ENCODE measurements at regions not wholly inside any gene's neighbourhood (a gene's known extent, or its start where the extent isn't known, plus 50 kb on each side); places are given as distances from the start of the nearest gene placed in this dataset.

- no peak for DNase-seq
These were observed 88.0 kb upstream of the LRRC7 start for GRCh38 chr1:69479734-69480133.

- no peak for DNase-seq
These were observed 84.5 kb upstream of the LRRC7 start for GRCh38 chr1:69483246-69483645.

GRCh38 chr1:69485616-69486015, 82.1 kb upstream of the LRRC7 start:
- DNase-seq, result no peak

DNA sequence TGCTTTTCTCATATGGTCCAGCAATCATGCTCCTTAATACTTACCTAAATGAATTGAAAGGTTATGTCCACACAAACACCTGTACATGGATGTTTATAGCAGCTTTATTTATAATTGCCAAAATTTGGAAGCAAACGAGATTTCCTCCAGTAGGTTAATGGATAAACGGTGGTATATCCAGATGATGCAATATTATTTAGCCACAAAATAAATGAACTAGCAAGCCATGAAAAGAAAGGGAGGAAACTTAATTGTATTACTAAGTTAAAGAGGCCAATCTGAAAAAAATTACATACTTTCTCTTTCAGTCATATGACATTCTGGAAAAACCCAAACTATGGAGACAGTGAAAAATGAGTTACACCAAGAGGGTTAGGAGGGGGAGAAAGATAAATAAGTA, 76.3 kb upstream of the LRRC7 start:
- DNase-seq, result no peak

- no peak for DNase-seq
These were observed 75.4 kb upstream of the LRRC7 start for GRCh38 chr1:69492286-69492685.

DNA sequence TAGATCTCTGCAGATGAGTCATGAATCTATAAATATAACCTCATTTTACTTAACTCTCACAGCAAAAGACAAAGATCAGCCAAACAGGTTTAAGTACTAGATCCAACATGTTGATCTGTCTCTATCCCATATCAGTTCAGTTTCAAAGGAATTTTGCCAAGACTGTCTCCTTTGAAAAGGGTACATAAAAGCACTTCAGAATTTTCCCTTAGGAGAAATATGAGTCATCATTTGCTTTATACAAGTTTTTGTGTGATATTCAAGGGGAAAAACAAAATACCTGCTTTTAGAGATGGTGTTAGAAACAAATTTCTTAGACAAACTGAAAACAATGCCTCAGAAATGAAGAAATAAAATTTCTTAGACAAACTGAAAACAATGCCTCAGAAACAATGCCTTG, 73.5 kb upstream of the LRRC7 start:
- DNase-seq, result no peak

- DNase-seq, result no peak
These were observed 70.1 kb upstream of the LRRC7 start for GRCh38 chr1:69497441-69498221.

- no peak for DNase-seq
These were observed 69.0 kb upstream of the LRRC7 start for GRCh38 chr1:69498711-69499110.

DNA sequence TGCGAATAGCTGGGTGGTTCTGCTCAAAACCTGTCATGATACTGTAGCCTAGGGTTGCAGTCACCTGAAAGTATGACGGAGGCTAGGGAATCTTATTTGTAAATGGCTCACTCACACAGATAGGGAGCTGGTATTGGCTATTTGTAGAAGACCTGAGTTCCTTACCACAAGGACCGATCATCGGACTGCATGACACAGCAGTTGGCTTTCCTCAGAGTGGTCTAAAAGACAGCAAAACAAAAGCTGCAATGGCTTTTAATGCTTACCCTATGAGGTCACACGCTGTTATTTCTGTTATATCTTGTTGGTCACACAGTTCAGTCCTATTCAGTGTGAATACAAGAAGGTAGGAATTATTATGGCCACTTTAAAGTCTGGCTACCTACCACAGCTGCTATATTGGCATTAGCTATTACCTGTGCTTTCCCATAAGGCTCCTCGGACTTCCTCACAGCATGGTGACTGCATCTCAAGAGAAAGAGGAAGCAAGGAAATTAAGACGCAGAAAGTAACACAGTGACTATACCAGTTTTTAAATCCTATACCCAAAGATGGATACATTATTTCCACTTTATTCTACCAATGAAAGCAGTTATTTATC, 68.4 kb upstream of the LRRC7 start:
- no peak for DNase-seq

- no peak for DNase-seq
These were observed 64.7 kb upstream of the LRRC7 start for GRCh38 chr1:69502991-69503390.

GRCh38 chr1:69504730-69505252, 62.9 kb upstream of the LRRC7 start:
- no peak for DNase-seq

- DNase-seq, result no peak
These were observed 61.4 kb upstream of the LRRC7 start for GRCh38 chr1:69506311-69506710.

DNA sequence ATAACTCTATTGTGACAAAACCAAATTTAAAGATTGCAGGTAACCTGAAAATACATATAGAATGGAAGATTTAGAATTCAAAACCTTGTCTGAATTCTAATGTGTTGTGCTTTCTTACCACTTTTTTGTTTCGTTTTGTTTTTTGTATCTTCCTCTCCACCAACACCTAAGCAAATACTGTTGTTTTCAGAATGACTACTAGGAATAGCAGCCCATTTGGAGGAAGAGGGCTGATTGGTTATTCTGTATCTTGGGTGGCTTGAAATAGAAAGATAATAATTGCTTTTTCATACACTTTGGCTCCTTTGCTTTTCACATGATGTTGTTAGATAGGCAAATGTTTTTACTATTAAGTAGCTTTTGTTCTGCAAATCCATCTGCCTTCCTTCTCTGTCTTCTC, 61.0 kb upstream of the LRRC7 start:
- DNase-seq, result no peak

- no peak for DNase-seq
These were observed 57.7 kb upstream of the LRRC7 start for GRCh38 chr1:69510026-69510425.

DNA sequence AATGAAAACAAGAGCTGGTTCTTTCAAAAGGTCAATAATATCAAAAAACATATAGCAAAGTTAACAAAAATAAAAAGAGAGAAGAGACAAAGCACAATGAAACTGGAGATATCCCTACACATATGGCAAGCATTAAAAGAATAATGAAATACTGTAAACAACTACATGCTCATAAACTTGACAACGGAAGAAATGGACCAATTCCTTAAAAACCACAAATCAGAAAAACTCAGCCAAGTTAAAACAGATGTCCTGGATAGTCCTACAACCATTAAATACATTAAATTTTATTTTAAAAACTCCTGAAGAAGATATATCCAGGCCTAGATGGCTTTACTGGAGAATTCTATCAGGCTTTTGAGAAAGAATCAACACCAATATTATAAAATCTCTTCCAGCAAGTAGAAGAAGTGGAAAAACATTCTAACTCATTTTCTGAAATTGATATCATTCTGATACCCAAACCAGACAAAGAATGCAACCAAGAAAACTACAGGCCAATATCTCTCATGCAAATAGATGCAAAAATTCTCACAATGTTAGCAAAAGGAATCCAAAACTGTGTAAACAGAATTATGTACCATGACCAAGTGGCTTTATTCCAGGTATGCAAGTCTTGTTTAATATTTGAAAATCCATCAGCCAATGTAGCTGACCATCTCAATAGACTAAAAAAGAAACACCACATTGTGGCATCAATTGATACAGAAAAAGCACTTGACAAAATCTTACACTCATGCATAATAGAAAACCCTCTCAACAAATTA, 56.1 kb upstream of the LRRC7 start:
- DNase-seq, result no peak

- DNase-seq, result no peak
These were observed 54.1 kb upstream of the LRRC7 start for GRCh38 chr1:69513601-69514000.

Data from NCI-H2227 treated with DMSO at 0.1 percent for 48 hours (cell line).